ELF-1 (cell line): ENCODE measurements at regions not wholly inside any gene's neighbourhood (a gene's known extent, or its start where the extent isn't known, plus 50 kb on each side); places are given as distances from the start of the nearest gene placed in this dataset.
A peak's percentile ranks its signal among the peaks of the same experiment; 100 is the strongest.

Experiments used
- DNase-seq: peaks from one replicate; pipeline ENCODE4 v3.0.0-alpha.2; 2016; ENCODE audit warnings: low read depth, low spot score

DNA sequence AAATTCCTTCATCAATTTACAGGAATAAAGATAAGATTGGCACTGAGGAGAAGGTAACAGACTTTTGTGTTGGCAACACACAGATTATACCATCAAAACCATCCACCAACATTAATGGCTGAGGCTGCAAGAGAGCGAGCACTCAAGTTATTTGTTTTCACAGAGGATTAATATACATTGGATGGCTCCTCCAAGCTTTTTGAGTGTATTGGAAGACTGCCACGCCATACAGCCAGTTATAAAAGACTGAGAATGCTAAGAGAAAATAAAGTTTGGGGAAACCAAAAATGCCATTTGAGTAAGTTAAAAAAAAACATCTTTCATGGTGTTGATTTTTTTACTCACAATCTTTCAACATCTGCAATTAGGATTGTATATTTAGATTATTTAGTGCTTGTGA, 973.8 kb upstream of the SLC35B3 start:
- no peak for DNase-seq

DNA sequence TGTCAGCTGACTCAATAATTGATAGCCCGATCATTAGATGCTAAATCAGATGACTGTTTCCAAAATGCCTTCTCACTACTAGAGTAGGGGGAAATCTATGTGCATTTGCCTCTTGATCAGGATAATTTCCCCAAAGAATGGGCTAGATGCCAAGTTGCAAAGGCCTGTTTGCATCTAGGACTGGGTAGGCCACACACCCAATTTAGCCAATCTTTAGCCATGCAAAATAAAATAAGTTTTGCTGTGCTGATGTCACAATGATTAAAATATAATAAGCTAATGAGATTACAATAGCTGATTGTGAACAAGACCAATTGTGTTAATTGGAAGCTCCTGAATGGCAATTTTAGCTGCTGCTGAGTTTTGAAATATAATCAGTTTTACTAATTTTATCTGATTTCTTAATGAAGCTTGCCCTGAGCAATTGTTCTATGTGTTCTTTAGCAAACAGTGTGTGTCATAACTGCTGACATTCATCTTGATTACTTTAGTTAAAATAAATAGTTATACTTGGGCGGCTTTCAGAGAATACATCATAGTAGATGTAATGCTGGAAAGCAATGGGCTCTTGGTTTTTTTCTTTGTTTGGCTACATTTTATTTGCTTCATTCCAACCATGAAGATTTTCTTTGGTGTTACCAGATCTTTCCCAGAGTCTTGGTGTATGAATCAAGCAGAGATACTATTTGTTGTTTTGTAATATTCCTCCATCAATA, 973.2 kb upstream of the SLC35B3 start:
- DNase-seq: no peak

- no peak for DNase-seq
These were observed 970.5 kb upstream of the SLC35B3 start for GRCh38 chr6:9405825-9406224.

DNA sequence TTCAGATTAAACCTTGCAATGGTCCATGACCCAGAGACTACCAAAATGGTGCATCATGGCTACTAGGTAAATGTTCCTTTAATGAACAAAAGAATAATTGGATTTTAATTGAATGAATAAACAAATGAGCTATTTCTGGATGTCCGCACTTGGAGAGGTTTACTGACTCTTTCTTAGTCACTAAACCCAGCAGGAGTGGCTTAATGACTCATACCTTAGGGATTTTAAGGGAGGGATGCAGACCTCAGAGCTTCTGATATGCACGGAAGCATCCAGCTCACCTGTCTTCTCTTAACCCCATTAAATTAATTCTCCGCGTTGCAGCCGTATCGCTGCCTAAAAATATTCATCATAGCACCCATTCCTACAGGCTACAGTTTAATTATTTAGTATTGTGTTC, 970.0 kb upstream of the SLC35B3 start:
- DNase-seq: no peak

DNA sequence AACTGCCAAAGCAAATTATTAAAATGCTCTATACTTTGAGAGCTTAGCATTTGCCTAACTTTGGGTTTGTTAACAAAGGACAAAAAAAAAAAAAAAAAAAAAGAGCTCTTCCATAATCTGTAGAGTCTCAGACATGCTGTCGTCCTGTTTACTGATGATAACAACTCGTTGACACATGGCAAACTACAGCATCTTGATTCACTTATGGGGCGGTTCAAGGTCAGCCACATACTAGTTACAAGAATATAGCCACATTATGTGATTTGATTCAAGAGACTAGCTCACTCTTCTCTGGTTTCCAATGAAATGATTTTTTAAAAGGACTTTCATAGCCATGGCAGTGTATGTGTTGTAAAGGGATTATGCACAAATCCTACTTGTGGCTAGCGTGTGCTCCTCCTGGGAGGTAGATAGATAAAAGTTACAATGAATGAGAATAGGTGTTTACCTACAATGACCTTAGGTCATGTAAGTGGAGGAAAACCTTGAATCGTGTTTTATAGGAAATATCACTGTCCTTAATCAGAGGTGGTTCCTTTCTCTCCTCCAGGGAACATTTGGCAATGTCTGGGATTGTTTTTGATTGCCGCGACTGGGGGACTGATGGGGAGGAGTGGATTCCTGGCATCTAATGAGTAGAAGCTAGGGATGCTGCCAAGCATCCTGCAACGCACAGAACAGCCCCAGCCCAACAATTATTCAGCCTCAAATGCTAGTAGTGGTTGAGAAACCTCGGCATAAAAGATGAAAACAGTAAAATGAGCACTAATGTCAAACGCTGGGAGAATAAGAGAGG, 969.2 kb upstream of the SLC35B3 start:
- DNase-seq: no peak

- no peak for DNase-seq
These were observed 968.4 kb upstream of the SLC35B3 start for GRCh38 chr6:9403736-9404135.

DNA sequence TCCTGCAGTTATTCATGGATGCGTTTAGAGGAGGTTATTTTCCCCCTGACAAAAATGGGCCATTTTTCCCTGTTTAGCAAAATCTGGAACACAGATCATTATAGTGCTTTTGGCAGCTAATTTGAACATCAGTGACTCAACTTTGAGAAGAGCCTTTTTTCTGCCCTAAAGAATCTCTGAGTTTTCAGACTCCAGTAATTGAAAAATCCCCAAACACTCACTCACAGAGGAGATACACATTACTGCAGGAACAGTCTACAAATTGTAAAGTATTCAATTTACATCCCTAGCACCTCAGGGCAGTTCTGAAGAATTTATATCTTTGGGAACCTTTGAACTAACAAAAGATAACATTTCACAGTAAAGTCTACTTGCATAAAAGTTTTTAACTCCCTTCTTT, 966.6 kb upstream of the SLC35B3 start:
- DNase-seq: no peak

DNA sequence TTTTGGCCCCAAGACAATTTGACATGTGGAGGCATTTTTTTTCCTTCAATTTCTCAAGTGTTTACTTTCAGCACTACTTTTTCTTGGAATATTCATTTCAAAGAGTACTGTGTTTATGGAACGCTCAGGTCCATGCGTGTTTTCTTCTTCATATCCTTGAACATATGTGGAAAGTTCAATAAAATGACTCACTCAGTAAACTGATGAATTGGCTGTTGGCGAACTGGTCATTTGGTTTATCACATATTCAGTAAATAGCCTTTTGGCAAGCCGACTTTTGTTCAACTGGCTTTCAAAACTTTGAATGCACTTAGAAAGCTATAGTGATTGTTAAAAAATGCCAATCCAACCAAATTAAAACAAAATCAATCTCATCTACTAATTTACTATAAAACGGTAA, 964.6 kb upstream of the SLC35B3 start:
- no peak for DNase-seq

GRCh38 chr6:9398767-9399373, 963.5 kb upstream of the SLC35B3 start:
- DNase-seq: peak; percentile 9

DNA sequence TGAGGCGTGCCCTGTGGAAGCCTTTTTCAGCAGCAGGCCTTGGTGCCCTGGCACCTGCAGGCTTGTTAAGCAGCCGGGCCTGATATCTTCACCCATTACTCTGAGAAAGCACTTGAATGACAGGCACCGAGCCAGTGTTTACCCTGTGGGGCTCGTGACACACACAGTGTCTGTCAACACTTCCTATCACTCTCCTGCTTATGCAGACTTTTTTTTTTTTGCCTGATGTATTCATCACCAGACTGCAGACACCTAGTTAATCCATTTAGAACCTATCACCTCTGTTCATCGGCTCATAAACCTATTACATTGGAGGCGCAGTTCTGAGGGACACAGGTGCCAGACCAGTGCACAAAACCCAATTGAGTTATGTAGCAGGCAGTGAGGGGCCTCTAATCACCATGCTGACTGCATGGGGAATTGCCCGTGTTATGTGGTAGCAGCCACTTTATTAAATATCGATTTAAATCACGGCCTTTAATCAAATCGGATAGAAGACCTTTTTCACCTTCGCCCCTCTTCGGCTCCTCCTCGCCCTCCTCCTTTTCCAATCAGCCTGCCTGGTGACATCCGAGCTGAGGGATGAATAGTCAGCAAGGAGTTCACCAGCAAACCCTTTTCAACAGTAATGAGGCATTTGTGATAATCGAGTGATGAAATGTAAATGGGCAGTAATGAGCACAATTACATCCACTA, 962.9 kb upstream of the SLC35B3 start:
- no peak for DNase-seq

- no peak for DNase-seq
These were observed 953.3 kb upstream of the SLC35B3 start for GRCh38 chr6:9388596-9388995.

DNA sequence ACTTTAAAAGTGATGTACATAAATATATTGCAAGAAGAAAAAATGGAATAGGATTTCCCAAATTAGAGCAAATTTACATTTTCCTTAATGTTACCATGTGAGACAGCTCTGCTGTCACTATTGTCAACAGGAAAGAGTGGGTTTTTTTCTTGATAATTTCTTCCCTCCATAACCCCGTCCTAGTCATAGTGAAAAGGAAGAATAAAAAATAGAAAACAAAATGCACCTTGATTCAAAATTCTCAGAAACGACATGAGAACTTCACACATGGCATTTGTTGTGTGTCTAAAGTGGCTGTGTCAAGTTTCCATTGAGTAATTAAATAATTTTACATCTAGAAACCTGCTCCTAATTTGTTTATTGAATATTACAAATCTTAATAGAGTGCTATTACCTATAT, 945.2 kb upstream of the SLC35B3 start:
- DNase-seq: no peak

- DNase-seq: no peak
These were observed 938.0 kb upstream of the SLC35B3 start for GRCh38 chr6:9373308-9373707.

GRCh38 chr6:9370480-9370879, 935.1 kb upstream of the SLC35B3 start:
- DNase-seq: no peak

DNA sequence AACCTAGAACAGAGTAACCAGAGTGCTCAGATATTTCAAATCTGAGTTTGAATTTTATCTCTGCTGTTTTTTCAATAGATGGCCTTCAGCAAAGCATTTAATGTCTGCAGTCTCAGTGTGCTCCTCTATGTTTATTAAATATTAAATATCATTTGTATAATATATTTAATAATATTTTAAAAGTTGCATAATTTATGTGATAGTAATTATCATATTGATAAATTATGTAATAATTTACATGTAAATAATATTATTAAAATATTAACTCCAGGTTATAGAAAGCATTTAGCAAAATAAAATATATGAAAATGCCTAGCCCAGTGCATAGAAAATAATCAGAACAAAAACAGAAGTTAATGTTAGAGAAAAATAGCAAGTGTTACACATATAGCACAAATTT, 930.0 kb upstream of the SLC35B3 start:
- no peak for DNase-seq

- no peak for DNase-seq
These were observed 926.4 kb upstream of the SLC35B3 start for GRCh38 chr6:9361749-9362148.

DNA sequence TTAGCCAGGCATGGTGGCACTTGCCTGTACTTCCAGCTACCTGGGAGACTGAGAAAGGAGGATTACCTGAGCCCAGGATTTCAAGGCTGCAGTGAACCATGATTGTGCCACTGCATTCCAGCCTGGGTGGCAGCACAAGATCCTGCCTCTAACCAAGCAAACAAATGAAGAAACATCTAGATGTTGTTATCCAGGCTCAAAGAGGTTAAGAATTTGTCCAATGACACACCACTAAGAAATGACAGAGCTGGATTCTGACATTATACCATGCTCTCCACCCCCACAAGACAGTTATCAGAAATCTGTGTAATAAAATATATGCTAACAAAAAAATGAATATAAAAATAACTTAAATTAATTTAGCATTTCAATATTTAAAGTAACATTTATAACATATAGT, 925.5 kb upstream of the SLC35B3 start:
- DNase-seq: no peak

DNA sequence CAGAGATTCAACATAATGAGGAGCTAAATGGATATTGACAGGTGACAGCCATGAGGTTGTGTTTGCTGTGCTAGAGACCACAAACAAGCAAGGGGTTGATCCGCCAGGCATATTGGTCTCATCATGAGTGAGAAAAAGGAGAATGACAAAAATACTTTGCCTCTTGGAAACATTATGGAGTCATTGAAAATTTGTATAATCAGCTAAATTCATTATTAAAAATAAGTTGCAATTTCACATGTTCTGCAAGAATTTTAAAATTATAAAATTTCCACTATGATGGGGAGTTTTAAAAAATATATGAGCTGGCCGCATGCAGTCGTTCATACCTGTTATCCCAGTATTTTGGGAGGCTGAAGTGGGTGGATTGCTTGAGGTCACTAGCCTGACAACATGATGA, 912.3 kb upstream of the SLC35B3 start:
- no peak for DNase-seq

DNA sequence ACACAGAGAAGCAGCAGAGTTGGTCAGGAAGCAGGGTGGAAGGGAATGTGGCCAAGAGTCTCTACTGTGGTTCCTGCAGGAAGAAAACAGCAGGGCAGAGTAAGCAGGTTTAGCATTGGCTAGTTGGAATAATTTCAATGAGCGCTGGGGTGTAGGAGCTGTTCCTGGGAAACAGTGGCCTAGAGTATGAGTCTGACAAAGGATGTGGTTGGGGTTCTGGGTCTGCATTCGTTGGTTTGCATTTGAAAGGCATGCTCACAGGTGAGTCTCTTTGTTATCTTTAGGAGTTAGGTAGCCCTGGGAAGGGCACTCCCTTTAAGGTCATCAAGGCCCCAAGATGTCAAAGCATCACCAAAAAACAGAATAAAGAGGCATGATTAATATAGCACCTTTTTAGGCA, 911.6 kb upstream of the SLC35B3 start:
- no peak for DNase-seq

GRCh38 chr6:9335431-9335830, 900.1 kb upstream of the SLC35B3 start:
- DNase-seq: no peak

GRCh38 chr6:9334979-9335378, 899.6 kb upstream of the SLC35B3 start:
- no peak for DNase-seq

- DNase-seq: no peak
These were observed 897.0 kb upstream of the SLC35B3 start for GRCh38 chr6:9332241-9332780.
